Right cardiac atrium (tissue), 5 donors: ENCODE measurements at regions not wholly inside any gene's neighbourhood (a gene's known extent, or its start where the extent isn't known, plus 50 kb on each side); places are given as distances from the start of the nearest gene placed in this dataset.
"Not testable (repeated sequence)": the region's sequence is repeated elsewhere in the genome, so short reads cannot be mapped to it uniquely, and the experiment has no call there.

ENCODE experiments used
- ATAC-seq, 2 donors: fragments of 200-7000 bp; cut with Tn5 transposase; one replicate each; pipeline versions ENCODE4 v1.8.0 to v1.9.1; 2020; ENCODE audit warnings: moderate library complexity in 2 of 2, mild to moderate bottlenecking in 1 of 2
- DNase-seq, 3 donors: peaks; one replicate each; pipeline ENCODE4 v3.0.0-alpha.2; 2020
- H3K27ac ChIP-seq: one replicate; pipeline ENCODE4 v1.5.1; 2013; ENCODE audit warnings: mild to moderate bottlenecking, low read length, control low read depth, moderate library complexity
- H3K27me3 ChIP-seq: one replicate; pipeline ENCODE4 v1.6.1; 2013; ENCODE audit not compliant: control insufficient read depth, insufficient read depth
- H3K4me1 ChIP-seq: one replicate; pipeline ENCODE4 v1.6.1; 2013; ENCODE audit warnings: low read length; ENCODE audit not compliant: control insufficient read depth, insufficient read depth
- H3K4me3 ChIP-seq: one replicate; pipeline ENCODE4 v1.5.1; 2013; ENCODE audit warnings: low read length, control low read depth
- H3K9me3 ChIP-seq: one replicate; pipeline ENCODE4 v1.6.1; 2013; ENCODE audit warnings: low read length; ENCODE audit not compliant: control insufficient read depth
- WGBS: extraction: QIAGEN DNeasy Blood & Tissue Kit; methylation state at CpG from one replicate; pipeline ENCODE4 v1.1.7; 2013; 5-methylcytosine and 5-hydroxymethylcytosine counted together
- intact Hi-C, 4 donors: fragments of 100-400 bp; cut with DNase I; formaldehyde crosslinking; loops; one replicate each; pipeline versions ENCODE4 v1.11.0 to v1.14.0; 2022 to 2023
- donor health status: healthy with polysubstance abuse.
- donor health status: DM: no; HTN: yes; CAD: no.
- donor health status: DM: no; HTN: no; CAD: no.
- donor health status: DM: no; HTN: yes; CAD: no; lungs with severe emphysema.
- donor health status: DM: yes; HTN: yes; CAD: no.

DNA sequence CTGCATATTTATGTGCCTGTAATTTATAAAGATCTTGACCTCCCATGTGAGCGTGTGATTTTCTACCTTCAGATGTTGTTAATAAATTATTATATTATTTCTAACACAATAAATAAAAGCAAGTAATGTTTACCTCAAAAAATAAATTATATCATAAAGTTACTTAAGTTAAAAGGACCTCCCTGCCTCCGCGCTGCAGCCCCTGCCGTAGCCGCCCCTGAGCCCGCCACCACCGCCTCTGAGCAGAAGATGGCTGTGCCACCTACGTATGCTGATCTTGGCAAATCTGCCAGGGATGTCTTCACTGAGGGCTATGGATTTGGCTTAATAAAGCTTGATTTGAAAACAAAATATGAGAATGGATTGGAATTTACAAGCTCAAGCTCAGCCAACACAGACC is 119.6 kb upstream of the BRWD3 start:
- Histone ChIP-seq H3K27ac (no peak overlapping the region), H3K9me3 (no peaks in the 10 kb centered on the region), H3K27me3 (no peaks in the 10 kb centered on the region), H3K4me3 (no peak overlapping the region), H3K4me1 (no peaks in the 10 kb centered on the region)
- intact Hi-C loops = no loop called here
- DNase-seq (no peak), ATAC-seq (no peak)
- WGBS = 91% methylated on average over 8 of the region's 8 CpGs

- Histone ChIP-seq H3K4me1 (no peaks in the 10 kb centered on the region), H3K4me3 (no peak overlapping the region), H3K27me3 (no peaks in the 10 kb centered on the region), H3K9me3 (no peaks in the 10 kb centered on the region), H3K27ac (no peak overlapping the region)
- 72% methylated on average over 1 of the region's 1 CpG for WGBS
- intact Hi-C loops = no loop called here
- no peak for DNase-seq
- no peak for ATAC-seq
Observed at GRCh38 chrX:80917919-80918318, 108.2 kb upstream of the BRWD3 start.

DNA sequence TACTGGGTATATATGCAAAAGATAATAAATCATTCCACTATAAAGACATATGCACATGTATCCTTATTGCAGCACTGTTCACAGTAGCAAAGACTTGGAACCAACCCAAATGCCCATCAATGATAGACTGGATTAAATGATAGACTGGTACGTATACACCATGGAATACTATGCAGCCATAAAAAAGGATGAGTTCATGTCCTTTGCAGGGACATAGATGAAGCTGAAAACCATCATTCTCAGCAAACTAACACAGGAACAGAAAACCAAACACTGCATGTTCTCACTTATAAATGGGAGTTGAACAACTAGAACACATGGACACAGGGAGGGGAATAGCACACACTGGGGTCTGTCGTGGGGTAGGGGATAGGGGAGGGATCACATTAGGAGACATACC is 102.7 kb upstream of the BRWD3 start:
- WGBS = 82% methylated on average over 2 of the region's 2 CpGs
- ATAC-seq, H3K27ac ChIP-seq, intact Hi-C loops, DNase-seq, H3K27me3 ChIP-seq, H3K4me3 ChIP-seq, H3K4me1 ChIP-seq, H3K9me3 ChIP-seq: not testable (repeated sequence)

DNA sequence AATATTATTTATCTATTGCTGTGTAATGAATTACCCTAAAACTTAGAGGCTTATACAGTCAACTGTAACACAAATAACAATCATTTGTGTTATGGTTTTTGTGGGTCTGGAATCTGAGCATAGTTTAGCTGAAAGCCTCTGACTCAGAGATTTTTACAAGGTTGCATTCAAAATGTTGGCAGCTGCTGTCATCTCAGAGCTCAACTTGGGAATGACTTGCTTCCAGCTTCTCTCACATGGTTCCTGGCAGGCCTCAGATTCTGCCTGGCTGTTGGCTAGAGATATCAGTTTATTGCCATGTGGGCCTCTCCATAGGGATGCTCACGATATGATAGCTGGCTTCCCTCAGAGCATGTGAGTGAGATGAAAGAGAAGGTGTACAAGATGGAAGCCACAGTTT is 70.2 kb upstream of the BRWD3 start:
- ATAC-seq = no peak
- Histone ChIP-seq H3K27ac (no peak overlapping the region), H3K27me3 (no peaks in the 10 kb centered on the region), H3K9me3 (no peaks in the 10 kb centered on the region), H3K4me3 (no peak overlapping the region), H3K4me1 (no peaks in the 10 kb centered on the region)
- intact Hi-C loops = no loop called here
- 38% methylated on average over 1 of the region's 1 CpG for WGBS
- no peak for DNase-seq

- Histone ChIP-seq H3K4me3 (no peak overlapping the region), H3K4me1 (no peaks in the 10 kb centered on the region), H3K27me3 (no peaks in the 10 kb centered on the region), H3K27ac (no peak overlapping the region), H3K9me3 (no peaks in the 10 kb centered on the region)
- DNase-seq (peak in 2 of 3 donors; percentile 8 to 37), ATAC-seq (no peak)
- intact Hi-C loops = no loop called here
- 81% methylated on average over 1 of the region's 1 CpG for WGBS
Observed at GRCh38 chrX:80879143-80879542, 69.5 kb upstream of the BRWD3 start.

DNA sequence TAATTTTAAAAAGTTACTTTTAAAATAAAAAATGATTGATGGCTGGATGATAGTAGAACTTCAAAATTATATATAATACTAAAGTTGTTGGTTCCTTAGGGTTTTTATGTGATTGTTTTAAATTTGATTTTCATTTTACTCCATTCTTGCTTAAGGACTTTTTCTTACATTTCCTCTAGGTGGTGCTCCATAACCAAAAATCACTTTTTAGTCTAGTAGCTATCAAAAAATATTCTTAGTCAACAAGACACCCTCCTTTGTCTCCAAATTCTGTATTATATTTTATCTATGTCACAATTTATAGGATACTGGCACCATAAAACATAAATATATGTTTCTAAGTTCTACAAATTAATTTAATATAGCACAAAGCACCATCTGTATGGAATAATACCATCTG is 67.2 kb upstream of the BRWD3 start:
- intact Hi-C loops = no loop called here
- H3K4me1 ChIP-seq = no peaks in the 10 kb centered on the region
- DNase-seq (no peak), ATAC-seq (no peak)
- no peak overlapping the region for H3K27ac ChIP-seq
- H3K27me3 ChIP-seq = no peaks in the 10 kb centered on the region
- no peaks in the 10 kb centered on the region for H3K9me3 ChIP-seq
- no peak overlapping the region for H3K4me3 ChIP-seq
